H9 (cell line): ENCODE measurements at regions not wholly inside any gene's neighbourhood (a gene's known extent, or its start where the extent isn't known, plus 50 kb on each side); places are given as distances from the start of the nearest gene placed in this dataset.

Experiments
- DNase-seq: peaks from one replicate; pipeline ENCODE4 v3.0.0-alpha.2; 2017
- H2AFZ ChIP-seq: one replicate; pipeline ENCODE4 v1.6.1; 2013; ENCODE audit warnings: mild to moderate bottlenecking, low read length, control low read depth, moderate library complexity
- H2AK5ac ChIP-seq: 2 replicates; pipeline ENCODE4 v1.6.1; 2013; ENCODE audit warnings: low read length, control low read depth, mixed read lengths; ENCODE audit not compliant: insufficient read length
- H2BK120ac ChIP-seq: one replicate; pipeline ENCODE4 v1.6.1; 2013; ENCODE audit warnings: low read depth, mild to moderate bottlenecking, low read length, control low read depth, inconsistent platforms; ENCODE audit not compliant: poor library complexity, severe bottlenecking
- H2BK12ac ChIP-seq: 2 replicates; pipeline ENCODE4 v1.6.1; 2013; ENCODE audit warnings: low read length, control low read depth, mixed read lengths, low read depth; ENCODE audit not compliant: insufficient read length
- H2BK15ac ChIP-seq: 2 replicates; pipeline ENCODE4 v1.6.1; 2013; ENCODE audit warnings: low read depth, low read length, control low read depth
- H2BK20ac ChIP-seq: one replicate; pipeline ENCODE4 v1.6.1; 2013; ENCODE audit warnings: low read depth, mild to moderate bottlenecking, low read length, control low read depth, inconsistent platforms; ENCODE audit not compliant: poor library complexity, severe bottlenecking
- H2BK5ac ChIP-seq: 2 replicates; pipeline ENCODE4 v1.6.1; 2013; ENCODE audit warnings: low read length, control low read depth, mixed read lengths; ENCODE audit not compliant: insufficient read length
- H3K14ac ChIP-seq: 2 replicates; pipeline ENCODE4 v1.6.1; 2013; ENCODE audit warnings: low read length, control low read depth; ENCODE audit not compliant: insufficient read depth
- H3K18ac ChIP-seq: 2 replicates; pipeline ENCODE4 v1.6.1; 2013; ENCODE audit warnings: low read depth, mild to moderate bottlenecking, mixed read lengths, low read length, control low read depth; ENCODE audit not compliant: insufficient read length
- H3K23ac ChIP-seq: 2 replicates; pipeline ENCODE4 v1.6.1; 2013; ENCODE audit warnings: low read length, control low read depth, mixed read lengths, low read depth; ENCODE audit not compliant: insufficient read length
- H3K23me2 ChIP-seq: 2 replicates; pipeline ENCODE4 v1.6.1; 2013; ENCODE audit warnings: low read depth, mild to moderate bottlenecking, mixed read lengths, low read length, control low read depth; ENCODE audit not compliant: insufficient read length, poor library complexity, severe bottlenecking
- H3K27ac ChIP-seq: 2 replicates; pipeline ENCODE4 v1.5.1; 2013; ENCODE audit warnings: low read length, control low read depth, mixed read lengths, low read depth; ENCODE audit not compliant: insufficient read length
- H3K27me3 ChIP-seq: 2 replicates; pipeline ENCODE4 v1.6.1; 2013; ENCODE audit warnings: low read length, control low read depth, inconsistent platforms; ENCODE audit not compliant: insufficient read depth
- H3K4ac ChIP-seq: 2 replicates; pipeline ENCODE4 v1.6.1; 2013; ENCODE audit warnings: low read depth, mild to moderate bottlenecking, control low read depth, inconsistent platforms, low read length, moderate library complexity
- H3K4me1 ChIP-seq: 2 replicates; pipeline ENCODE4 v1.6.1; 2013; ENCODE audit warnings: low read length, control low read depth, inconsistent platforms; ENCODE audit not compliant: insufficient read depth
- H3K4me2 ChIP-seq: 2 replicates; pipeline ENCODE4 v1.6.1; 2013; ENCODE audit warnings: low read length, control low read depth, mixed read lengths; ENCODE audit not compliant: insufficient read length, insufficient read depth
- H3K56ac ChIP-seq: 2 replicates; pipeline ENCODE4 v1.6.1; 2013; ENCODE audit warnings: low read depth, mild to moderate bottlenecking, mixed read lengths, low read length, control low read depth; ENCODE audit not compliant: insufficient read length
- H3K79me1 ChIP-seq: 2 replicates; pipeline ENCODE4 v1.6.1; 2013; ENCODE audit warnings: low read depth, mild to moderate bottlenecking, moderate library complexity, low read length, control low read depth, inconsistent platforms; ENCODE audit not compliant: insufficient read depth, poor library complexity, severe bottlenecking
- H3K79me2 ChIP-seq: 2 replicates; pipeline ENCODE4 v1.6.1; 2013; ENCODE audit warnings: low read length, control low read depth, inconsistent platforms; ENCODE audit not compliant: insufficient read depth
- H3K9ac ChIP-seq: 2 replicates; pipeline ENCODE4 v1.6.1; 2013; ENCODE audit warnings: low read length, control low read depth, mixed read lengths; ENCODE audit not compliant: insufficient read length; ENCODE audit errors: extremely low read depth
- H3K9me3 ChIP-seq: one replicate; pipeline ENCODE4 v1.6.1; 2013; ENCODE audit warnings: low read depth, low read length, inconsistent platforms; ENCODE audit not compliant: control insufficient read depth
- H3T11ph ChIP-seq: one replicate; pipeline ENCODE4 v1.6.1; 2013; ENCODE audit warnings: mild to moderate bottlenecking, low read length, control low read depth, inconsistent platforms
- H4K20me1 ChIP-seq: one replicate; pipeline ENCODE4 v1.6.1; 2013; ENCODE audit not compliant: control insufficient read depth, insufficient read length, insufficient read depth
- H4K5ac ChIP-seq: 2 replicates; pipeline ENCODE4 v1.6.1; 2013; ENCODE audit warnings: low read depth, mild to moderate bottlenecking, mixed read lengths, low read length, control low read depth; ENCODE audit not compliant: insufficient read length
- H4K8ac ChIP-seq: replicated peaks from 2 replicates; pipeline ENCODE4 v1.6.1; 2013; ENCODE audit warnings: low read length, control low read depth, mixed read lengths, low read depth; ENCODE audit not compliant: insufficient read length
- H4K91ac ChIP-seq: 2 replicates; pipeline ENCODE4 v1.6.1; 2013; ENCODE audit warnings: low read depth, mild to moderate bottlenecking, moderate library complexity, mixed read lengths, low read length, control low read depth; ENCODE audit not compliant: insufficient read length
- H3K27ac Mint-ChIP-seq, 3 experiments: 2 replicates in 2 of 3; 3 replicates in 1 of 3; pipeline ENCODE4 v1.8.0; 2020 to 2021; ENCODE audit warnings: mixed read lengths in 3 of 3, mild to moderate bottlenecking in 1 of 3, moderate library complexity in 1 of 3
- H3K27me3 Mint-ChIP-seq: 2 replicates; pipeline ENCODE4 v1.8.0; 2021; ENCODE audit warnings: low read depth, mild to moderate bottlenecking, moderate library complexity, mixed read lengths
- H3K36me3 Mint-ChIP-seq, 3 experiments: 2 replicates in 2 of 3; 3 replicates in 1 of 3; pipeline ENCODE4 v1.8.0; 2020 to 2021; ENCODE audit warnings: low read depth in 3 of 3, mixed read lengths in 3 of 3; ENCODE audit not compliant: insufficient read depth in 1 of 3
- H3K4me1 Mint-ChIP-seq, 2 experiments: 2 replicates each; pipeline ENCODE4 v1.8.0; 2020; ENCODE audit warnings: mixed read lengths in 2 of 2
- H3K4me3 Mint-ChIP-seq, 2 experiments: 2 replicates in 1 of 2; 3 replicates in 1 of 2; pipeline ENCODE4 v1.8.0; 2020 to 2021; ENCODE audit warnings: mild to moderate bottlenecking in 2 of 2, mixed read lengths in 2 of 2, moderate library complexity in 1 of 2
- H3K9me3 Mint-ChIP-seq, 2 experiments: 2 replicates in 1 of 2; 3 replicates in 1 of 2; pipeline ENCODE4 v1.8.0; 2020; ENCODE audit warnings: mild to moderate bottlenecking in 2 of 2, mixed read lengths in 2 of 2, moderate library complexity in 1 of 2
- WGBS: extraction: QIAGEN DNeasy Blood & Tissue Kit; methylation state at CpG from one replicate; pipeline ENCODE4 v1.1.7; 2013; ENCODE audit warnings: missing lambda C conversion rate, low lambda C conversion rate, mixed read lengths; ENCODE audit not compliant: insufficient read length; ENCODE audit errors: extremely low coverage; 5-methylcytosine and 5-hydroxymethylcytosine counted together
- TF ChIP-seq, protein P1 (sequence below): fragments of 200-600 bp; sonication (generic); conservative IDR thresholded peaks from 3 replicates; pipeline ENCODE4 v1.8.0; 2021; ENCODE audit warnings: antibody characterized with exemption, mild to moderate bottlenecking

GRCh38 chr5:35306716-35307365, 76.6 kb upstream of the PRLR start:
- no peaks in the 10 kb centered on the region for H3K79me1 ChIP-seq
- H3K23me2 ChIP-seq = no peaks in the 10 kb centered on the region
- no peak overlapping the region for H2AFZ ChIP-seq
- Mint-ChIP-seq H3K4me1 (peaks cover 13 to 16% of the 10 kb centered on the region in 2 experiments), H3K4me3 (no peak overlapping the region), H3K36me3 (no peaks in the 10 kb centered on the region), H3K9me3 (no peaks in the 10 kb centered on the region), H3K27me3 (no peaks in the 10 kb centered on the region), H3K27ac (no peak overlapping the region)
- no peak overlapping the region for H2BK20ac ChIP-seq
- no peak overlapping the region for H2BK5ac ChIP-seq
- no peak overlapping the region for H4K8ac ChIP-seq
- H3K4ac ChIP-seq = no peak overlapping the region
- no peak overlapping the region for H2BK12ac ChIP-seq
- no peak overlapping the region for H2AK5ac ChIP-seq
- H3K23ac ChIP-seq = no peak overlapping the region
- H4K5ac ChIP-seq = no peak overlapping the region
- H4K91ac ChIP-seq = no peak overlapping the region
- H2BK120ac ChIP-seq = no peak overlapping the region
- H2BK15ac ChIP-seq = no peak overlapping the region
- no peak overlapping the region for H3K9ac ChIP-seq
- no peak overlapping the region for H3K27ac ChIP-seq
- no CpG with 5 or more reads among the region's 1 CpG for WGBS
- TF ChIP-seq, protein P1, sequence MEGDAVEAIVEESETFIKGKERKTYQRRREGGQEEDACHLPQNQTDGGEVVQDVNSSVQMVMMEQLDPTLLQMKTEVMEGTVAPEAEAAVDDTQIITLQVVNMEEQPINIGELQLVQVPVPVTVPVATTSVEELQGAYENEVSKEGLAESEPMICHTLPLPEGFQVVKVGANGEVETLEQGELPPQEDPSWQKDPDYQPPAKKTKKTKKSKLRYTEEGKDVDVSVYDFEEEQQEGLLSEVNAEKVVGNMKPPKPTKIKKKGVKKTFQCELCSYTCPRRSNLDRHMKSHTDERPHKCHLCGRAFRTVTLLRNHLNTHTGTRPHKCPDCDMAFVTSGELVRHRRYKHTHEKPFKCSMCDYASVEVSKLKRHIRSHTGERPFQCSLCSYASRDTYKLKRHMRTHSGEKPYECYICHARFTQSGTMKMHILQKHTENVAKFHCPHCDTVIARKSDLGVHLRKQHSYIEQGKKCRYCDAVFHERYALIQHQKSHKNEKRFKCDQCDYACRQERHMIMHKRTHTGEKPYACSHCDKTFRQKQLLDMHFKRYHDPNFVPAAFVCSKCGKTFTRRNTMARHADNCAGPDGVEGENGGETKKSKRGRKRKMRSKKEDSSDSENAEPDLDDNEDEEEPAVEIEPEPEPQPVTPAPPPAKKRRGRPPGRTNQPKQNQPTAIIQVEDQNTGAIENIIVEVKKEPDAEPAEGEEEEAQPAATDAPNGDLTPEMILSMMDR = no peak
- H3K14ac ChIP-seq = no peak overlapping the region
- H3K4me1 ChIP-seq = no peaks in the 10 kb centered on the region
- H3T11ph ChIP-seq = no peak overlapping the region
- no peak for DNase-seq
- H3K27me3 ChIP-seq = no peaks in the 10 kb centered on the region
- H3K4me2 ChIP-seq = no peak overlapping the region
- no peak overlapping the region for H3K18ac ChIP-seq
- no peak overlapping the region for H3K56ac ChIP-seq
- H3K9me3 ChIP-seq = no peaks in the 10 kb centered on the region
- no peaks in the 10 kb centered on the region for H3K79me2 ChIP-seq
- H4K20me1 ChIP-seq = no peaks in the 10 kb centered on the region
